HL-60 (cell line): ENCODE measurements at regions not wholly inside any gene's neighbourhood (a gene's known extent, or its start where the extent isn't known, plus 50 kb on each side); places are given as distances from the start of the nearest gene placed in this dataset.

ENCODE experiments used
- GABPA ChIP-seq: IDR thresholded peaks from 2 replicates; pipeline ENCODE4 v1.6.1; 2012; ENCODE audit warnings: low read depth
- POLR2AphosphoS5 ChIP-seq: IDR thresholded peaks from 2 replicates; pipeline ENCODE4 v1.6.1; 2012; ENCODE audit warnings: low read depth
- SPI1 ChIP-seq: IDR thresholded peaks from 2 replicates; pipeline ENCODE4 v1.6.1; 2012; ENCODE audit warnings: low read depth, mild to moderate bottlenecking, borderline replicate concordance
- TF ChIP-seq, protein P1 (sequence below): IDR thresholded peaks from one replicate; pipeline ENCODE4 v1.5.1; 2011; ENCODE audit warnings: low read length, control low read depth, inconsistent platforms; ENCODE audit not compliant: insufficient read depth
- TF ChIP-seq, protein P2 (sequence below): IDR thresholded peaks from 2 replicates; pipeline ENCODE4 v1.6.1; 2012; ENCODE audit warnings: low read depth; ENCODE audit not compliant: insufficient replicate concordance

DNA sequence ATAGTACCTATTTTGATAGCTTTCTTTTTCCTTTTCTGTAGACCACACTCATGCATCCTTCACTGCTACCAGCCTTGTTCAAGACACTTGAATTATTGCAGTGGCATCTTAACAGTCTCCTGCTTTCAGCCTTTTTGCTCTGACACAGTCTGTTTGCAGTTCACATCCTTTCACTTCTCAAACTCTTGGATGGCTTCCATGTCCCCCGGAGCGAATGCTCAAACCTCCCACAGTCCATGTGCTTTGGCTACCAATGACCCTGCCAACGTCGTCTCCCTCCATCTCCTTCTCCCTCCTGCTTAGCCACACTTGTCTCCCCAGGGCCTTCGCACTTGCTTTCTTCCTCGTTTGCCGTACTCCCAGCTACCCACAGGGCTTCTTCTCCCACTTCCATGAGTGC lies 270.0 kb upstream of the ZFP64 start:
- TF ChIP-seq, protein P1, sequence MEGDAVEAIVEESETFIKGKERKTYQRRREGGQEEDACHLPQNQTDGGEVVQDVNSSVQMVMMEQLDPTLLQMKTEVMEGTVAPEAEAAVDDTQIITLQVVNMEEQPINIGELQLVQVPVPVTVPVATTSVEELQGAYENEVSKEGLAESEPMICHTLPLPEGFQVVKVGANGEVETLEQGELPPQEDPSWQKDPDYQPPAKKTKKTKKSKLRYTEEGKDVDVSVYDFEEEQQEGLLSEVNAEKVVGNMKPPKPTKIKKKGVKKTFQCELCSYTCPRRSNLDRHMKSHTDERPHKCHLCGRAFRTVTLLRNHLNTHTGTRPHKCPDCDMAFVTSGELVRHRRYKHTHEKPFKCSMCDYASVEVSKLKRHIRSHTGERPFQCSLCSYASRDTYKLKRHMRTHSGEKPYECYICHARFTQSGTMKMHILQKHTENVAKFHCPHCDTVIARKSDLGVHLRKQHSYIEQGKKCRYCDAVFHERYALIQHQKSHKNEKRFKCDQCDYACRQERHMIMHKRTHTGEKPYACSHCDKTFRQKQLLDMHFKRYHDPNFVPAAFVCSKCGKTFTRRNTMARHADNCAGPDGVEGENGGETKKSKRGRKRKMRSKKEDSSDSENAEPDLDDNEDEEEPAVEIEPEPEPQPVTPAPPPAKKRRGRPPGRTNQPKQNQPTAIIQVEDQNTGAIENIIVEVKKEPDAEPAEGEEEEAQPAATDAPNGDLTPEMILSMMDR = no peak
- no peak for TF ChIP-seq POLR2AphosphoS5
- no peak for TF ChIP-seq GABPA
- TF ChIP-seq, protein P2, sequence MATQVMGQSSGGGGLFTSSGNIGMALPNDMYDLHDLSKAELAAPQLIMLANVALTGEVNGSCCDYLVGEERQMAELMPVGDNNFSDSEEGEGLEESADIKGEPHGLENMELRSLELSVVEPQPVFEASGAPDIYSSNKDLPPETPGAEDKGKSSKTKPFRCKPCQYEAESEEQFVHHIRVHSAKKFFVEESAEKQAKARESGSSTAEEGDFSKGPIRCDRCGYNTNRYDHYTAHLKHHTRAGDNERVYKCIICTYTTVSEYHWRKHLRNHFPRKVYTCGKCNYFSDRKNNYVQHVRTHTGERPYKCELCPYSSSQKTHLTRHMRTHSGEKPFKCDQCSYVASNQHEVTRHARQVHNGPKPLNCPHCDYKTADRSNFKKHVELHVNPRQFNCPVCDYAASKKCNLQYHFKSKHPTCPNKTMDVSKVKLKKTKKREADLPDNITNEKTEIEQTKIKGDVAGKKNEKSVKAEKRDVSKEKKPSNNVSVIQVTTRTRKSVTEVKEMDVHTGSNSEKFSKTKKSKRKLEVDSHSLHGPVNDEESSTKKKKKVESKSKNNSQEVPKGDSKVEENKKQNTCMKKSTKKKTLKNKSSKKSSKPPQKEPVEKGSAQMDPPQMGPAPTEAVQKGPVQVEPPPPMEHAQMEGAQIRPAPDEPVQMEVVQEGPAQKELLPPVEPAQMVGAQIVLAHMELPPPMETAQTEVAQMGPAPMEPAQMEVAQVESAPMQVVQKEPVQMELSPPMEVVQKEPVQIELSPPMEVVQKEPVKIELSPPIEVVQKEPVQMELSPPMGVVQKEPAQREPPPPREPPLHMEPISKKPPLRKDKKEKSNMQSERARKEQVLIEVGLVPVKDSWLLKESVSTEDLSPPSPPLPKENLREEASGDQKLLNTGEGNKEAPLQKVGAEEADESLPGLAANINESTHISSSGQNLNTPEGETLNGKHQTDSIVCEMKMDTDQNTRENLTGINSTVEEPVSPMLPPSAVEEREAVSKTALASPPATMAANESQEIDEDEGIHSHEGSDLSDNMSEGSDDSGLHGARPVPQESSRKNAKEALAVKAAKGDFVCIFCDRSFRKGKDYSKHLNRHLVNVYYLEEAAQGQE = no peak
- TF ChIP-seq SPI1 = no peak
